SK-N-SH (cell line): ENCODE measurements at regions not wholly inside any gene's neighbourhood (a gene's known extent, or its start where the extent isn't known, plus 50 kb on each side); places are given as distances from the start of the nearest gene placed in this dataset.

ENCODE experiments used
- CTCF ChIA-PET: fragments of 300-600, 350-600 bp; formaldehyde crosslinking; extraction: SDS; loops from one replicate; lab custom pipeline; 2021; lab: Yijun Ruan, JAX
- POLR2A ChIA-PET: fragments of 350-600 bp; sonication (Branson Sonifier 250); formaldehyde crosslinking; extraction: SDS; loops from one replicate; lab custom pipeline; 2020; ENCODE audit warnings: antibody characterized with exemption, inconsistent platforms; lab: Yijun Ruan, JAX
- DNase-seq: peaks from one replicate; pipeline ENCODE4 v3.0.0; 2012
- H2AFZ ChIP-seq: fragments of 200-600 bp; sonication (generic); 2 replicates; pipeline ENCODE4 v1.8.1; 2016; ENCODE audit warnings: antibody characterized with exemption, mild to moderate bottlenecking, low read depth
- H3F3A ChIP-seq: fragments of 200-600 bp; sonication (generic); replicated peaks from 2 replicates; pipeline ENCODE3; 2016; ENCODE audit warnings: antibody characterized with exemption, mild to moderate bottlenecking; ENCODE audit not compliant: insufficient read depth
- H3K27ac ChIP-seq, 2 experiments: fragments of 200-500 bp in 1 of 2; fragments of 200-600 bp in 1 of 2; sonication (Bioruptor generic) in 1 of 2; sonication (generic), shearing (Covaris generic) in 1 of 2; 2 replicates each; pipeline versions ENCODE4 v1.5.1 to v1.6.1; 2014 to 2016; ENCODE audit warnings: low read depth in 2 of 2, inconsistent platforms in 1 of 2, low read length in 1 of 2, mild to moderate bottlenecking in 1 of 2, mixed read lengths in 1 of 2
- H3K27me3 ChIP-seq: fragments of 200-600 bp; sonication (generic), shearing (Covaris generic); 2 replicates; pipeline ENCODE4 v1.6.1; 2016; ENCODE audit warnings: mixed run types; ENCODE audit not compliant: insufficient read depth
- H3K36me3 ChIP-seq, 2 experiments: fragments of 200-500 bp in 1 of 2; fragments of 200-600 bp in 1 of 2; sonication (Bioruptor generic) in 1 of 2; sonication (generic) in 1 of 2; replicated peaks in 1 of 2; 2 replicates each; pipeline versions ENCODE3 to v1.5.1; 2014 to 2016; ENCODE audit warnings: low read length in 1 of 2, mild to moderate bottlenecking in 1 of 2; ENCODE audit not compliant: insufficient read depth in 2 of 2, control insufficient read depth in 1 of 2
- H3K4me1 ChIP-seq, 2 experiments: fragments of 200-500 bp in 1 of 2; fragments of 200-600 bp in 1 of 2; sonication (Bioruptor generic) in 1 of 2; sonication (generic), shearing (Covaris generic) in 1 of 2; 2 replicates each; pipeline versions ENCODE4 v1.5.1 to v1.6.1; 2014 to 2016; ENCODE audit warnings: low read depth in 1 of 2, low read length in 1 of 2, mixed run types in 1 of 2; ENCODE audit not compliant: insufficient read depth in 2 of 2, control insufficient read depth in 1 of 2
- H3K4me2 ChIP-seq: fragments of 200-600 bp; sonication (generic), shearing (Covaris generic); 2 replicates; pipeline ENCODE4 v1.6.1; 2017; ENCODE audit warnings: mixed run types
- H3K4me3 ChIP-seq, 2 experiments: fragments of 200-500 bp in 1 of 2; fragments of 200-600 bp in 1 of 2; sonication (Bioruptor generic) in 1 of 2; sonication (generic), shearing (Covaris generic) in 1 of 2; 2 replicates each; pipeline versions ENCODE4 v1.5.1 to v1.8.1; 2014 to 2016; ENCODE audit warnings: low read depth in 2 of 2, inconsistent platforms in 1 of 2, low read length in 1 of 2, mild to moderate bottlenecking in 1 of 2, mixed read lengths in 1 of 2, moderate library complexity in 1 of 2
- H3K79me2 ChIP-seq: fragments of 200-600 bp; sonication (generic); 2 replicates; pipeline ENCODE4 v1.8.1; 2017; ENCODE audit warnings: mild to moderate bottlenecking; ENCODE audit not compliant: insufficient read depth
- H3K9ac ChIP-seq: fragments of 200-600 bp; sonication (generic); 2 replicates; pipeline ENCODE4 v1.6.1; 2017; ENCODE audit warnings: mixed run types
- H3K9me2 ChIP-seq: fragments of 200-600 bp; sonication (generic); 2 replicates; pipeline ENCODE4 v1.6.1; 2017; ENCODE audit warnings: mixed run types
- H3K9me3 ChIP-seq: fragments of 200-600 bp; sonication (generic); 2 replicates; pipeline ENCODE4 v1.6.1; 2017; ENCODE audit warnings: mixed run types, mild to moderate bottlenecking, moderate library complexity
- H4K20me1 ChIP-seq: fragments of 200-600 bp; sonication (generic); 2 replicates; pipeline ENCODE4 v1.6.1; 2017; ENCODE audit warnings: mild to moderate bottlenecking, mixed run types; ENCODE audit not compliant: insufficient read depth
- FOSL2 ChIP-seq: IDR thresholded peaks from 2 replicates; pipeline ENCODE4 v1.4.0; 2012; ENCODE audit warnings: low read depth, mild to moderate bottlenecking, moderate library complexity, borderline replicate concordance
- FOXM1 ChIP-seq: IDR thresholded peaks from 2 replicates; pipeline ENCODE4 v1.4.0; 2012; ENCODE audit warnings: low read depth, mild to moderate bottlenecking
- MXI1 ChIP-seq: IDR thresholded peaks from 2 replicates; pipeline ENCODE4 v1.6.1; 2012; ENCODE audit warnings: mild to moderate bottlenecking, low read depth, low read length, improper control_type of control experiment
- RXRA ChIP-seq: IDR thresholded peaks from 2 replicates; pipeline ENCODE4 v1.4.0; 2012; ENCODE audit warnings: low read depth, mild to moderate bottlenecking, borderline replicate concordance
- SMC3 ChIP-seq: IDR thresholded peaks from 2 replicates; pipeline ENCODE4 v1.6.1; 2012; ENCODE audit warnings: low read depth, low read length, improper control_type of control experiment
- TAF1 ChIP-seq: IDR thresholded peaks from 2 replicates; pipeline ENCODE4 v1.6.1; 2012; ENCODE audit warnings: low read depth, mild to moderate bottlenecking, low read length, moderate library complexity, borderline replicate concordance
- YY1 ChIP-seq: IDR thresholded peaks from 2 replicates; pipeline ENCODE4 v1.4.0; 2012; ENCODE audit warnings: low read depth, mild to moderate bottlenecking
- WGBS: methylation state at CpG from one replicate; pipeline ENCODE4 v1.1.6; 2017; ENCODE audit warnings: low lambda C conversion rate; 5-methylcytosine and 5-hydroxymethylcytosine counted together
- TF ChIP-seq, protein P1 (sequence below): IDR thresholded peaks from 2 replicates; pipeline ENCODE4 v1.6.1; 2012; ENCODE audit warnings: mild to moderate bottlenecking, low read depth, low read length, moderate library complexity
- TF ChIP-seq, protein P2 (sequence below): IDR thresholded peaks from 2 replicates; pipeline ENCODE4; 2012
- TF ChIP-seq, protein P3 (sequence below): fragments of 150-350 bp; IDR thresholded peaks from 2 replicates; pipeline ENCODE4 v1.6.1; 2017; ENCODE audit warnings: antibody characterized with exemption, low read length, low read depth, borderline replicate concordance
- TF ChIP-seq, protein P4 (sequence below): IDR thresholded peaks from 2 replicates; pipeline ENCODE4 v1.4.0; 2012; ENCODE audit warnings: low read depth

DNA sequence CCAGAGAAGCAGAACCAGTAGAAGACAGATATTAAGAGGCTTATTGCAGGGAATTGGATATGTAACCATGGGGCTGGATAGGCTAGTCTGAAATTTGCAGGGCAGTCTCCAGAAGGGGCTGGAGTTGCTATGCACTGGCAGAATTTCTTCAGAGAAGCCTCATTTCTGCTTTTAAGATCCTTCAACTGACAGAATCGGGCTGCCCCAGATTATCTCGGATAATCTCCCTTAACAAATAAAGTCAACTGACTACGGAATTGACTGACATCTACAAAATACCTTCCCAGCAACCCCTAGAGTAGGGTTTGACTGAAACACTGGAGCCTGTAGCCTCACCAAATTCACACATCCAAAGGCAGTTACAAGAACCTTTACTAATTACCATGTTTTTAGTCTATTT lies 136.4 kb downstream of the SOCS6 start:
- H3K9me3 ChIP-seq, result no peaks in the 10 kb centered on the region
- WGBS, result 92% methylated on average over 3 of the region's 3 CpGs
- H3F3A ChIP-seq, result peaks cover 26% of the 10 kb centered on the region
- H3K9me2 ChIP-seq, result no peaks in the 10 kb centered on the region
- POLR2A ChIA-PET, result no interaction called here
- H3K36me3 ChIP-seq, result no peaks in the 10 kb centered on the region
- no peak for DNase-seq
- H3K4me1 ChIP-seq, result peaks cover 7 to 17% of the 10 kb centered on the region in 2 experiments; a peak in 3 of 4 replicates
- no peak overlapping the region for H2AFZ ChIP-seq
- H3K4me2 ChIP-seq, result no peak overlapping the region
- no peak overlapping the region for H3K9ac ChIP-seq
- no peak overlapping the region for H3K27ac ChIP-seq
- H3K79me2 ChIP-seq, result no peaks in the 10 kb centered on the region
- no peak for TF ChIP-seq SMC3
- CTCF ChIA-PET, result interaction anchor here (1.9 to 4.8 kb wide), 2 partner anchors 9 to 10 kb away, joined by 5 to 33 read pairs; no protein-coding TSS in a partner anchor
- H4K20me1 ChIP-seq, result no peaks in the 10 kb centered on the region
- H3K4me3 ChIP-seq, result no peak overlapping the region
- no peaks in the 10 kb centered on the region for H3K27me3 ChIP-seq

DNA sequence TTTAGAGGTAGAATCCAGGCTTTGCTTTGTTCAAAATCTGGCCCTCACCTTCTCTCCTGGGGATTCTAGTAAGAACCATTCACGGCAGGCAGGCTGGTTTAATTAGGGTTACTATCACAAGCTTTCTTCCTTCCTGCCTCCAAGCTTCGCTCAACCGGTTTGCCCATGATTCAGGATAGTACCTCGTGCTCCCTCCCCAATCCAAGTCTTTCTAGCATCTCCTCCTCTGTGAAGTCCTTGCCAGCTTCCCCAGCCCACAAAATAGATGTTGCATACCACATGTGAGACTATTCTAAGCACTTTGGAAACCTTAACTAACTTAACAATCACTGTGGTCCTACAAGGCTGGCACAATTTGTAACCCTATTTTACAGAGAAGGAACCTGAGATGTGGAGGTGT lies 135.1 kb downstream of the SOCS6 start:
- Histone ChIP-seq H3K27me3 (no peaks in the 10 kb centered on the region), H3F3A (peaks cover 27% of the 10 kb centered on the region), H3K79me2 (no peaks in the 10 kb centered on the region), H3K9ac (no peak overlapping the region), H3K4me1 (peaks cover 7 to 29% of the 10 kb centered on the region in 2 experiments), H3K9me2 (no peaks in the 10 kb centered on the region), H4K20me1 (no peaks in the 10 kb centered on the region), H3K4me3 (no peak overlapping the region), H2AFZ (no peak overlapping the region), H3K4me2 (no peak overlapping the region), H3K9me3 (no peaks in the 10 kb centered on the region), H3K36me3 (no peaks in the 10 kb centered on the region), H3K27ac (no peak overlapping the region)
- CTCF ChIA-PET, result interaction anchor here (3.9 to 4.8 kb wide), 2 partner anchors 10 to 228 kb away, joined by 17 to 33 read pairs; no protein-coding TSS in a partner anchor
- POLR2A ChIA-PET, result no interaction called here
- TF ChIP-seq, protein P1, sequence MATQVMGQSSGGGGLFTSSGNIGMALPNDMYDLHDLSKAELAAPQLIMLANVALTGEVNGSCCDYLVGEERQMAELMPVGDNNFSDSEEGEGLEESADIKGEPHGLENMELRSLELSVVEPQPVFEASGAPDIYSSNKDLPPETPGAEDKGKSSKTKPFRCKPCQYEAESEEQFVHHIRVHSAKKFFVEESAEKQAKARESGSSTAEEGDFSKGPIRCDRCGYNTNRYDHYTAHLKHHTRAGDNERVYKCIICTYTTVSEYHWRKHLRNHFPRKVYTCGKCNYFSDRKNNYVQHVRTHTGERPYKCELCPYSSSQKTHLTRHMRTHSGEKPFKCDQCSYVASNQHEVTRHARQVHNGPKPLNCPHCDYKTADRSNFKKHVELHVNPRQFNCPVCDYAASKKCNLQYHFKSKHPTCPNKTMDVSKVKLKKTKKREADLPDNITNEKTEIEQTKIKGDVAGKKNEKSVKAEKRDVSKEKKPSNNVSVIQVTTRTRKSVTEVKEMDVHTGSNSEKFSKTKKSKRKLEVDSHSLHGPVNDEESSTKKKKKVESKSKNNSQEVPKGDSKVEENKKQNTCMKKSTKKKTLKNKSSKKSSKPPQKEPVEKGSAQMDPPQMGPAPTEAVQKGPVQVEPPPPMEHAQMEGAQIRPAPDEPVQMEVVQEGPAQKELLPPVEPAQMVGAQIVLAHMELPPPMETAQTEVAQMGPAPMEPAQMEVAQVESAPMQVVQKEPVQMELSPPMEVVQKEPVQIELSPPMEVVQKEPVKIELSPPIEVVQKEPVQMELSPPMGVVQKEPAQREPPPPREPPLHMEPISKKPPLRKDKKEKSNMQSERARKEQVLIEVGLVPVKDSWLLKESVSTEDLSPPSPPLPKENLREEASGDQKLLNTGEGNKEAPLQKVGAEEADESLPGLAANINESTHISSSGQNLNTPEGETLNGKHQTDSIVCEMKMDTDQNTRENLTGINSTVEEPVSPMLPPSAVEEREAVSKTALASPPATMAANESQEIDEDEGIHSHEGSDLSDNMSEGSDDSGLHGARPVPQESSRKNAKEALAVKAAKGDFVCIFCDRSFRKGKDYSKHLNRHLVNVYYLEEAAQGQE, result no peak
- TF ChIP-seq, protein P2, sequence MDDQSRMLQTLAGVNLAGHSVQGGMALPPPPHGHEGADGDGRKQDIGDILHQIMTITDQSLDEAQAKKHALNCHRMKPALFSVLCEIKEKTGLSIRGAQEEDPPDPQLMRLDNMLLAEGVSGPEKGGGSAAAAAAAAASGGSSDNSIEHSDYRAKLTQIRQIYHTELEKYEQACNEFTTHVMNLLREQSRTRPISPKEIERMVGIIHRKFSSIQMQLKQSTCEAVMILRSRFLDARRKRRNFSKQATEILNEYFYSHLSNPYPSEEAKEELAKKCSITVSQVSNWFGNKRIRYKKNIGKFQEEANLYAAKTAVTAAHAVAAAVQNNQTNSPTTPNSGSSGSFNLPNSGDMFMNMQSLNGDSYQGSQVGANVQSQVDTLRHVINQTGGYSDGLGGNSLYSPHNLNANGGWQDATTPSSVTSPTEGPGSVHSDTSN, result no peak
- no peak for TF ChIP-seq TAF1
- TF ChIP-seq FOXM1, result no peak
- no peak for TF ChIP-seq RXRA
- no peak for TF ChIP-seq MXI1
- TF ChIP-seq, protein P3, sequence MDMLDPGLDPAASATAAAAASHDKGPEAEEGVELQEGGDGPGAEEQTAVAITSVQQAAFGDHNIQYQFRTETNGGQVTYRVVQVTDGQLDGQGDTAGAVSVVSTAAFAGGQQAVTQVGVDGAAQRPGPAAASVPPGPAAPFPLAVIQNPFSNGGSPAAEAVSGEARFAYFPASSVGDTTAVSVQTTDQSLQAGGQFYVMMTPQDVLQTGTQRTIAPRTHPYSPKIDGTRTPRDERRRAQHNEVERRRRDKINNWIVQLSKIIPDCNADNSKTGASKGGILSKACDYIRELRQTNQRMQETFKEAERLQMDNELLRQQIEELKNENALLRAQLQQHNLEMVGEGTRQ, result no peak
- TF ChIP-seq FOSL2, result no peak
- no peak for TF ChIP-seq YY1
- TF ChIP-seq, protein P4, sequence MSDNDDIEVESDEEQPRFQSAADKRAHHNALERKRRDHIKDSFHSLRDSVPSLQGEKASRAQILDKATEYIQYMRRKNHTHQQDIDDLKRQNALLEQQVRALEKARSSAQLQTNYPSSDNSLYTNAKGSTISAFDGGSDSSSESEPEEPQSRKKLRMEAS, result no peak
- WGBS, result 89% methylated on average over 4 of the region's 4 CpGs
- DNase-seq, result no peak
